SH-SY5Y (cell line): ENCODE measurements at regions not wholly inside any gene's neighbourhood (a gene's known extent, or its start where the extent isn't known, plus 50 kb on each side); places are given as distances from the start of the nearest gene placed in this dataset.

ENCODE experiments used
- GATA2 ChIP-seq: IDR thresholded peaks from 2 replicates; pipeline ENCODE4 v1.6.1; 2011; ENCODE audit warnings: mild to moderate bottlenecking, low read depth, low read length
- GATA3 ChIP-seq: IDR thresholded peaks from 2 replicates; pipeline ENCODE4 v1.6.1; 2011; ENCODE audit warnings: low read depth, mild to moderate bottlenecking, low read length, moderate library complexity

DNA sequence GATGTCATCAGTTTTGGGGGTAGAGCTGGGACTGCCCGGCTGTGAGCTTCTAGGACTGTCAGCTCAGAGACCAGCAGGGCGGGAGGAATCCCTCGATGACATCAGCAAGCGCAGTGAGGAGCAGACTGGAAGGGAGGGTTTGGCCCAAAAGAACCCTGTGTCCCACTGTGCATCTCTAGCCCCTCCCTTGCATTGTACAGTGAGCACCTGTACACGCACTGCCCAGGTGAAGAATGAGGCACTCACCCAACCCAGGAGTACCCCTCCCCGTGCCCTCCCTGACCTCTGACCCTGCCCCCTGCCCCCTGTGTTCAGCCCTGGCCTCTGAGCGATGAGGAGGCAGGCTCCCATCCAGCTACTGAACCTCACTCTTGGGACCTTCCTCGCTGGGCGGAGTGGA is 92.9 kb downstream of the HMX1 start:
- no peak for TF ChIP-seq GATA2
- no peak for TF ChIP-seq GATA3

DNA sequence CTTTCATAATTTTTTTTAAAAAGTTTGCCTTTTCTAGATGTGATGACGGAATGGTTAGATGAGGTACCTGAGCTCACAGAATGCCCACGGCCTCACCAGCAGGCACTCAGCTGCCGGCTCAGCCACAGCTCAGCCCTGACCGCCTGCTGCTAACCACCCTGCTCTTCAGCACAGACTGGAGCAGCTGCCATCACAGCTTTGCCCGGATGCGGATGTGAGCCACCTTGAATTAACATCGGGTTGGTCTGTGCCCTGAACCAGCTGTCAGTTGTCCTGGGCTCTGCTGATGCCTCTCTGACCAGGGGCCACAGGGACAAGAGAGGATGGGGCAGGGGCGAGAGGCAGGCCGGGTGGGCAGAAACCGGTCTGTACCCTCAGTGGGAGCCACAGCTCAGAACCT is 93.3 kb downstream of the HMX1 start:
- TF ChIP-seq GATA3 (no peak), GATA2 (no peak)

DNA sequence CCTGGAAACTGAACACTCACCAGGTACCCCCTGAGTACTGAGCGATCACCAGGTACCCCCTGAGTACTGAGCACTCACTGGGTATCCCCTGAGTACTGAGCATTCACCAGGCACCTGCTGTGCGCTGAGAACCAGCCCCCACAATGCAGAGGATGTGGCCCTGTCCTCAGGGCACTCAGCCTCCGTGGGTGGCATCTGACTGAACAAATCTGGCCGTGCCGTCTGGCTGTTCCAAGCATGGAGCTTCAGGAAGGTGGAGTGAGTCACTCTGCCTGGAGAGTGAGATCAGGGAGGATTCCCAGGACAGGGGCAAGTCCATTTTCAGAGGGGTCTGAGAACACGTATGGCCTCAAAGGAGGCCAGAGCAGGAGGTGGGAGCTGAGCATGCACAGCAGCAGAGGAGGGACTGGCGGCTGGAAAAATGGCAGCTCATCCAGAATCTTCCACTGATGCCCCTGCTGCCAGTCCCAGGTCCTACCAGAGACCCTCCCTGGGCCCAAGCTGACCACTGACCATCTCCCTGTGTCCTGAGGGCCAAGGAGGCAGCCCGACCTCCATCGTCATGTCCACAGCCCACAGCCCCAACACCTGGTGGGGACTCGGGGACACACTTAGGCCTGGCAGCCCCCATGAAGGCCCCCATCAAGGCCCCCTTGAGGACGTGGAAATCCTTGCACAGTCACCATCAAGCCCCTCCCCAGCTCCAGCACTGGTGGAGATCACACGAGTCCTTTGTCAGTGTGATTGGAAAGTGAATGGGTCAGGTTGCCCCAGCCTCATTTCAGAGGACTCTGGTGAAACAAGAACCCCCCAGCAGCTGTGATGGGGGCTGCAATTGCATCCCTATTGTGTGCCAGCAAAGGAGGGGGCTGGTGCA is 94.1 kb downstream of the HMX1 start:
- TF ChIP-seq GATA2 (no peak), GATA3 (no peak)

DNA sequence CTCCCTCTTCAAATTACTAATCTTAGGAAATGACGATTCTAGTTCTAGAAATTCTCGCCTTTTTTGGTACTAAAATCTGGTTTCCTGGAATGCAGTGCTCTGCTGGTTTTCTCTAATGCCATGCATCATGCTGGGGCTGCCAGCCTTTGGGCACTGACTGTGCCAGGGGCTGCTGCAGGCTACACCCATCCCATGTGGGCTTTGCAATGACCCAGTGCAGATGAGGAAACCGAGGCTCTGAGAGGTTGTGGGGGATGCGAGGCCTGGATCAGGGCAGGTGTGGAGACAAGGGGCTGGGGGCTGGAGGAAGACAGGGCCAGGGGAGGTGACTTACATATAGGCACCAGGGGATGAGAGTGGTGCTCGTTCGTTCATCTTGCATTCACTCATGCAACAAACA is 95.3 kb downstream of the HMX1 start:
- no peak for TF ChIP-seq GATA2

DNA sequence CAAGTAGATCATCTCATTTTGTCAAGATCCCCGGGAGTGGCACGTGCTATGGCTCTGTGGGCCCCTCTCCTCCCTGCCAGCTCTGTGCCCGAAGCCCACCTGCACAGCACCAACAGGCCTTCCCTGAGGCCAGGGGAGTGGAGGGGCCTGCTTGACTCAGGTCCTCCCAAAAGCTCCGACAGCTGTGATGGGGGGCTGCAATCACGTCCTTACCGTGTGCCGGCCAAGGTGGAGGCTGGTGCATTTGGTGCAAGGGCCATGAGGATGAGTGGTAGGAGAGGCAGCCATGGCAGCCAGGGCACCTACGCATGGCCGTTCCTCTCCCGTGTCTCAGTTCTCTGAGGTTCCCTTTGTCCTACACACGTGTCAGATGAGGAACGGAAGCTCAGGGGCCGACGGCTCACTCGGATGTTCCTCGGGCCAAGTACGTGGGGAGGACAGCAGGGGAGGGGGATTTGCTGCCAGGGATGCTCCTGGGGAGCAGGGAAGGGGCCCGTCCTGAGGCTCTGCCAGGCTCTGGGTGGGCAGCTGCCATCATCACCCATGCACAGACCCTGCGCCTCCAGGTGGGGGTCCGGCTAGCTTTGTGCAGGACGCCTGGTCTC is 95.8 kb downstream of the HMX1 start:
- TF ChIP-seq GATA2 (no peak), GATA3 (no peak)

DNA sequence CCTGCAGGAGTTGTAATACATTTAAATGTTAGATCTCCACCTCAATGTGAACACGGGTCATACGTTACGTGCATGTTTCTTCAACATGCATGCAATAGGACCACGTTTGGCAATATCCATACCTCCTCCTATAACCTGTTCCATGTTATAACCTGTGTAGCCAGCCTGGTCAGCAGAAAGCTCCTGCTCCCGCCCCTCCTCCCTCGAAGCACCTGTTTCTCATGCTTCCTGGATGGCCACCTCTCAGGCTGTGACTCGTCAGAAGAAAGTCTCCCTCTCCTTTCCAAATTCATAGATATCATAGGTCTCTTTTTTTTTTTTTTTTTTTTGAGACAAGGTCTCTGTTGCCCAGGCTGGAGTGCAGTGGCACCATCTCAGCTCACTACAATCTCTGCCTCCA is 96.5 kb downstream of the HMX1 start:
- TF ChIP-seq GATA3 (no peak), GATA2 (no peak)

GRCh38 chr4:8774071-8774470 is 97.6 kb downstream of the HMX1 start:
- no peak for TF ChIP-seq GATA3
- TF ChIP-seq GATA2 = no peak

GRCh38 chr4:8773124-8773931 is 98.3 kb downstream of the HMX1 start:
- TF ChIP-seq GATA2 (no peak), GATA3 (no peak)

GRCh38 chr4:8772499-8773123 is 99.0 kb downstream of the HMX1 start:
- TF ChIP-seq GATA2 = no peak
- TF ChIP-seq GATA3 = no peak

GRCh38 chr4:8771666-8772065 is 100.0 kb downstream of the HMX1 start:
- TF ChIP-seq GATA3 = no peak
- no peak for TF ChIP-seq GATA2

DNA sequence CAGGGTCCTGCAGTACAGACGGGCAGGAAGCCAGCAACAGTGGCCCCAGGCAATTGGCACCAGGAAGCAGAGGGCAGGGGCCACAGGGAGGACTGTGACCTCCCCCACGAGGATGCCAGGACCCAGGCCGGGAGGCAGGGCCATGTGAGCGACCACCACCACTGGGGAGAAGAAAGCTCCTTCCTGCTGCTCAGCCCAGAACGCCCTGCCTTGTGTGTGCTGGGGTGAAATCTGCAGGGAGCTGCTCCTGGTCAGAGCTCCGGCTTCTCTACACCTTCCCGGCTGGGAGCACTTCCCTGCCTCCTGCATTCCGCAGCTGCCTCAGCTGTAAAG is 100.4 kb downstream of the HMX1 start:
- TF ChIP-seq GATA3 = no peak
- TF ChIP-seq GATA2 = no peak

DNA sequence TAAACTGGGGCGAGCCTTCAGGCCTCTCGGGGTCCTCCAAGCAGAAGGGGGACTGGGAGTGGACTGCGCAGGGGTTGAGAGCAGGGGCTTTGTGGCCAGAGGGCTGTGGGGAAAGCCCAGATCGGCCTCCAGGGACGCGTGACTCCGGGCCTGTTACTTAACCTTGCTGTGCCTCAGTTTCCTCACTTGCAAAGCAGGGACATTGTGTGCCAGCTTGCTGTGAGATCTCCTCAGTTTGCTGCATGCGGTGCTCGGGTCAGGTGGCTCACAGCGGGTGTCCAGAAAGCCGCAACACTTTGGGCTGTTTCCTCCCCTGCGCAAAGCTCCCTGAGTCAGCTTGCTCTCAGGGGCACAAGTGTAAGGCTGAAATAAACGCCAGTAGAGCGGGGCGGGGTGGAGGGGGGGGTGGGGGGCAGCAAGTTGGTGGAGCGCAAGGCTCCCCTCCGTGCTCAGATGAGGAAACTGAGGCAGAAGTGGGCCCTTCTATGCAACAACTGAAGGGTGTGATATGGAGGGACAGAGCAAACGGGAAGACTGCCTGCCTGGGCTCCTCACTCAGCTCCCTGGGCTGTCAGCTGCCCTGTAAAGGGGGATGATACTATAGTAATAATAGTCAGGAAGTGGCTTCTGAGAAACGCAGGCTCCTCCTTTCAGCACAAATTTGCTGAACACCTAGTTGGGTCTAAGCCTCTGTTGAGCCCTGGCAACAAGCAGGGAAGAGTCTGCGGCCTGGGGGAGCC is 101.0 kb downstream of the HMX1 start:
- TF ChIP-seq GATA3 = no peak
- no peak for TF ChIP-seq GATA2

DNA sequence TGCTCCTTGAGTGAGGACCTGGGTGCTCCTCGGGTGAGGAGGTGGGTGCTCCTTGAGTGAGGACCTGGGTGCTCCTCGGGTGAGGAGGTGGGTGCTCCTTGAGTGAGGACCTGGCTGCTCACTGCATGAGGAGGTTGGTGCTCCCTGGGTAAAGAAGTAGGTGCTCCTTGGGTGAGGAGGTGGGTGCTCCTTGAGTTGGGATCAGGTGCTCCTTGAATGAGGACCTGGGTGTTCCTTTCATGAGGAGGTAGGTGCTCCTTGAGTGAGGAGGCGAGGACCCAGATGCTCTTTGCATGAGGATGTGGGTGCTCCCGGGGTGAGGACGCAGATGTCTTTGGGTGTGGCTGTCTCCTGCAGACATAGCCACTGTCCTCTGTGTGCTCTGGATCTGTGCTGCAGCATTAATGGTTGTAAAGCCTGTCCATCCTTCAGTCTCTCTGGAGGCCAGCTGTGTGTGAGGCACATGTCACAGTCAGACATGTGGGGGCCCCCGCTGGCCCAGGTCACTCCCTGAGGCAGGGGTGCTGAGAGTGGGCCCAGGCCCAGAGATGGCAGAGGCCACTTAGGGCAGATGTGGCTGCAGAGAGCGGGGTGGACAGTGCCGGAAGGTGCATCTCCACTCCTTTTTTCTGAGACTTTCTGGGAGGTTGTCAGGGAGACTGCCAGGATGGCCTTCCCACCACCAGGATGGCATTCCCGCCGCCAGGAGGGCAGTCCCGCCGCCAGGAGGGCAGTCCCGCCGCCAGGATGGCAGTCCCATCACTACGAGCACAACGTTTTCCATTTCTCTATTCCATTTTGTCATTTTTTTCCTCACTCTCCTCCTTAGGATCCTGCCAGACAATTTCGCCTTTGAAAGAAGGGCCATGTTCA is 101.8 kb downstream of the HMX1 start:
- TF ChIP-seq GATA2 = no peak
- no peak for TF ChIP-seq GATA3
